CD8-positive, alpha-beta memory T cell (primary cell): ENCODE measurements at regions not wholly inside any gene's neighbourhood (a gene's known extent, or its start where the extent isn't known, plus 50 kb on each side); places are given as distances from the start of the nearest gene placed in this dataset.

Source experiments
- CTCF ChIA-PET: fragments of 350-600 bp; sonication (Branson Sonifier 250); formaldehyde crosslinking; loops from one replicate; lab custom pipeline; 2021; ENCODE audit warnings: antibody characterized with exemption; lab: Charles Lee
- POLR2A ChIA-PET: fragments of 350-600 bp; sonication (Branson Sonifier 250); formaldehyde crosslinking; loops from one replicate; lab custom pipeline; 2021; ENCODE audit warnings: antibody characterized with exemption; lab: Charles Lee
- DNase-seq, 5 donors: peaks; one replicate each; pipeline versions ENCODE4 v3.0.0 to v3.0.0-alpha.2; 2020 to 2022; ENCODE audit warnings: mixed read lengths in 1 of 5
- H3K27ac ChIP-seq: one replicate; pipeline ENCODE4 v1.7.0; 2013; ENCODE audit warnings: low read depth, mild to moderate bottlenecking, low read length, moderate library complexity
- H3K27me3 ChIP-seq: 2 replicates; pipeline ENCODE4 v1.7.0; 2013; ENCODE audit warnings: low read length, mild to moderate bottlenecking; ENCODE audit not compliant: insufficient read depth, poor library complexity, severe bottlenecking
- H3K36me3 ChIP-seq: 2 replicates; pipeline ENCODE4 v1.7.0; 2013; ENCODE audit warnings: mild to moderate bottlenecking, low read length, moderate library complexity; ENCODE audit not compliant: insufficient read depth
- H3K4me1 ChIP-seq: 2 replicates; pipeline ENCODE4 v1.7.0; 2013; ENCODE audit warnings: mild to moderate bottlenecking, low read length, moderate library complexity; ENCODE audit not compliant: insufficient read depth
- H3K4me3 ChIP-seq: 2 replicates; pipeline ENCODE4 v1.7.0; 2013; ENCODE audit warnings: mild to moderate bottlenecking, low read length
- H3K9me3 ChIP-seq: 2 replicates; pipeline ENCODE4 v1.7.0; 2013; ENCODE audit warnings: mild to moderate bottlenecking, low read length
- H3K27ac Mint-ChIP-seq, 8 donors: one replicate each; pipeline ENCODE4 v1.8.0; 2020 to 2021; ENCODE audit warnings: mixed read lengths in 8 of 8, mild to moderate bottlenecking in 6 of 8, inconsistent platforms in 3 of 8, moderate library complexity in 3 of 8
- H3K27me3 Mint-ChIP-seq, 2 donors: one replicate each; pipeline ENCODE4 v1.8.0; 2020 to 2021; ENCODE audit warnings: mixed read lengths in 2 of 2, mild to moderate bottlenecking in 1 of 2, moderate library complexity in 1 of 2
- H3K36me3 Mint-ChIP-seq, 3 donors: one replicate each; pipeline ENCODE4 v1.8.0; 2020 to 2021; ENCODE audit warnings: mixed read lengths in 3 of 3, inconsistent platforms in 1 of 3, mild to moderate bottlenecking in 1 of 3
- H3K4me1 Mint-ChIP-seq, 3 donors: one replicate each; pipeline ENCODE4 v1.8.0; 2020 to 2021; ENCODE audit warnings: mixed read lengths in 3 of 3, inconsistent platforms in 1 of 3, mild to moderate bottlenecking in 1 of 3
- H3K4me3 Mint-ChIP-seq, 7 donors: one replicate each; pipeline ENCODE4 v1.8.0; 2020 to 2021; ENCODE audit warnings: mixed read lengths in 7 of 7, mild to moderate bottlenecking in 6 of 7, moderate library complexity in 4 of 7, inconsistent platforms in 2 of 7
- H3K9me3 Mint-ChIP-seq, 5 donors: one replicate each; pipeline ENCODE4 v1.8.0; 2020 to 2022; ENCODE audit warnings: mixed read lengths in 5 of 5, mild to moderate bottlenecking in 3 of 5, moderate library complexity in 2 of 5, inconsistent platforms in 1 of 5

- H3K4me3 Mint-ChIP-seq, result no peak overlapping the region
- no peak overlapping the region for H3K4me3 ChIP-seq
- H3K27me3 Mint-ChIP-seq, result no peaks in the 10 kb centered on the region
- no peaks in the 10 kb centered on the region for H3K9me3 ChIP-seq
- no peak overlapping the region for H3K27ac Mint-ChIP-seq
- CTCF ChIA-PET, result no interaction called here
- H3K27me3 ChIP-seq, result no peaks in the 10 kb centered on the region
- DNase-seq, result no peak
- H3K4me1 Mint-ChIP-seq, result no peaks in the 10 kb centered on the region
- H3K36me3 ChIP-seq, result no peaks in the 10 kb centered on the region
- H3K4me1 ChIP-seq, result no peaks in the 10 kb centered on the region
- H3K36me3 Mint-ChIP-seq, result peaks cover 0 to 1% (median 0%) of the 10 kb centered on the region in 3 donors
- POLR2A ChIA-PET, result no interaction called here
- no peak overlapping the region for H3K27ac ChIP-seq
- H3K9me3 Mint-ChIP-seq, result peaks cover 2 to 12% (median 3%) of the 10 kb centered on the region in 5 donors
These were observed 306.9 kb downstream of the JRKL start for GRCh38 chr11:96696731-96697130.

DNA sequence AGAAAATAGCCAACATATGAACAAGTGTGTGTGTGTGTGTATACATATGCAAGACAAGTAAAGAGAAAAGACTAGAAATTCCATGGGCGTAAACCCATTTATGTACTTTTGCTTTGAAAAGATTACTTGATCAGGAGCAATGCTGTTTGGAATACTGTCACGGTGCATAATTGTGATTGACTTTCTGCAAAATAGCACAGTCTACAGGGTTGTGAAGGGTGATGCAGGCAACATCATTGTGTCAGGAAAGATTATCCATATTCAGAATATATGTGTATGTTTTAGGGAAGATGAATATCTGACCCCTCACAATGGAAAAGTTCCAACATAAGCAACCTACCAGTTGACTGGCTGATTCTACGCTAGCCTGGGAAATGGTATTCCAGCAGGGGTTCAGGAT, 307.7 kb downstream of the JRKL start:
- H3K9me3 Mint-ChIP-seq, result peaks cover 2 to 12% (median 3%) of the 10 kb centered on the region in 5 donors
- H3K36me3 Mint-ChIP-seq, result peaks cover 0 to 1% (median 0%) of the 10 kb centered on the region in 3 donors
- H3K4me3 Mint-ChIP-seq, result no peak overlapping the region
- no peaks in the 10 kb centered on the region for H3K4me1 Mint-ChIP-seq
- H3K36me3 ChIP-seq, result no peaks in the 10 kb centered on the region
- H3K4me1 ChIP-seq, result no peaks in the 10 kb centered on the region
- no peaks in the 10 kb centered on the region for H3K9me3 ChIP-seq
- no peak overlapping the region for H3K27ac Mint-ChIP-seq
- CTCF ChIA-PET, result no interaction called here
- H3K27ac ChIP-seq, result no peak overlapping the region
- no peaks in the 10 kb centered on the region for H3K27me3 Mint-ChIP-seq
- no peak for DNase-seq
- H3K4me3 ChIP-seq, result no peak overlapping the region
- H3K27me3 ChIP-seq, result no peaks in the 10 kb centered on the region
- POLR2A ChIA-PET, result no interaction called here

- H3K27me3 Mint-ChIP-seq, result no peaks in the 10 kb centered on the region
- Histone ChIP-seq H3K36me3 (no peaks in the 10 kb centered on the region), H3K9me3 (no peaks in the 10 kb centered on the region), H3K27ac (no peak overlapping the region), H3K4me3 (no peak overlapping the region), H3K4me1 (no peaks in the 10 kb centered on the region), H3K27me3 (no peaks in the 10 kb centered on the region)
- CTCF ChIA-PET, result no interaction called here
- POLR2A ChIA-PET, result no interaction called here
- H3K36me3 Mint-ChIP-seq, result no peaks in the 10 kb centered on the region
- H3K9me3 Mint-ChIP-seq, result peaks cover 0 to 3% (median 2%) of the 10 kb centered on the region in 5 donors
- H3K4me1 Mint-ChIP-seq, result no peaks in the 10 kb centered on the region
- no peak overlapping the region for H3K4me3 Mint-ChIP-seq
- no peak for DNase-seq
- H3K27ac Mint-ChIP-seq, result no peak overlapping the region
These were observed 315.0 kb downstream of the JRKL start for GRCh38 chr11:96704847-96705246.

DNA sequence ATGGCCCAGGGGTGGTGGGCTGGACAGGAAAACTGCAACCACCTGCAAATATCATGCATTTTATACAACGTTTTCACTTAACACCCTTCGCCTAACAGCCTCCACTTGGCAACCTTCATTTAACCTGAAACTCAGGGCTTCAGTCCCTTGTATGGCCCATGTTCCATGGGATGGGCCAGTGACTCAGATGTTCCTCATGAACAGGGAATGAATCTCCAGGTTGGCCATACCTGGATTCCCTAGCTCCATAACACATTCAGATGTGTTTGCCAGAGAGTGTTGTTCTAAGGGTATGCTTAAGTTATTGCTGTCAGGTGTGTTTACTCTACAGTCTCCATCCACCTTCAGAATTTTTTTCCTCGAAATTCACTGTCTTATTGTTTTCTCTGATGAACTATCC, 316.9 kb downstream of the JRKL start:
- peaks cover 0 to 7% (median 1%) of the 10 kb centered on the region in 5 donors for H3K9me3 Mint-ChIP-seq
- H3K4me3 Mint-ChIP-seq, result no peak overlapping the region
- Histone ChIP-seq H3K9me3 (no peaks in the 10 kb centered on the region), H3K27ac (no peak overlapping the region), H3K27me3 (no peaks in the 10 kb centered on the region), H3K4me1 (no peaks in the 10 kb centered on the region), H3K36me3 (no peaks in the 10 kb centered on the region), H3K4me3 (no peak overlapping the region)
- no peaks in the 10 kb centered on the region for H3K27me3 Mint-ChIP-seq
- ChIA-PET POLR2A (no interaction called here), CTCF (no interaction called here)
- no peak overlapping the region for H3K27ac Mint-ChIP-seq
- H3K36me3 Mint-ChIP-seq, result no peaks in the 10 kb centered on the region
- no peak for DNase-seq
- H3K4me1 Mint-ChIP-seq, result no peaks in the 10 kb centered on the region

DNA sequence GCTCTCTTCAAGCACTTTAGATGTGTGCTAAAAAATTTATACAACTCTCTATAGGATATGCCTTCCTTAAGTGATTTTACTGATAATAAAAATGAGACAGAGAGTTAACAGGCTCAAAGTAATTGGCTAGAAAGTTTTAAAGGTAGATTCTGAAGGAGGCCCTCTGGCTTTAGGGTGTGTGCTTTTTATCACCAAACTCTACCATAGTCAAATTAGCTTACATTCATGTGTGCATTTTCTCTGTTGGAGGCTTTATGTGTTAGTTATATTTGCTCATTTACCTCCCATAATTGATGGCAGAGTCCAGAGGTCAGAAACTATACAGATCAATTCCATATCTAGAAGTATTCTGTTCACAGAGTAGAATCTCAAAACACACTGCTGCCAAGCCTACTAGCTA, 317.5 kb downstream of the JRKL start:
- Mint-ChIP-seq H3K9me3 (peaks cover 0 to 8% (median 0%) of the 10 kb centered on the region in 5 donors), H3K27ac (no peak overlapping the region), H3K36me3 (no peaks in the 10 kb centered on the region), H3K4me1 (no peaks in the 10 kb centered on the region), H3K27me3 (no peaks in the 10 kb centered on the region), H3K4me3 (no peak overlapping the region)
- Histone ChIP-seq H3K4me3 (no peak overlapping the region), H3K27ac (no peak overlapping the region), H3K9me3 (no peaks in the 10 kb centered on the region), H3K27me3 (no peaks in the 10 kb centered on the region), H3K36me3 (no peaks in the 10 kb centered on the region), H3K4me1 (no peaks in the 10 kb centered on the region)
- ChIA-PET CTCF (no interaction called here), POLR2A (no interaction called here)
- no peak for DNase-seq

- Histone ChIP-seq H3K4me3 (no peak overlapping the region), H3K27ac (no peak overlapping the region), H3K4me1 (no peaks in the 10 kb centered on the region), H3K9me3 (no peaks in the 10 kb centered on the region), H3K36me3 (no peaks in the 10 kb centered on the region), H3K27me3 (no peaks in the 10 kb centered on the region)
- CTCF ChIA-PET, result no interaction called here
- H3K36me3 Mint-ChIP-seq, result no peaks in the 10 kb centered on the region
- POLR2A ChIA-PET, result no interaction called here
- peaks cover 0 to 11% (median 0%) of the 10 kb centered on the region in 5 donors for H3K9me3 Mint-ChIP-seq
- H3K4me1 Mint-ChIP-seq, result no peaks in the 10 kb centered on the region
- no peak for DNase-seq
- H3K4me3 Mint-ChIP-seq, result no peak overlapping the region
- H3K27me3 Mint-ChIP-seq, result no peaks in the 10 kb centered on the region
- H3K27ac Mint-ChIP-seq, result no peak overlapping the region
These were observed 318.5 kb downstream of the JRKL start for GRCh38 chr11:96708219-96708878.

GRCh38 chr11:96713301-96713700, 323.5 kb downstream of the JRKL start:
- POLR2A ChIA-PET, result no interaction called here
- H3K9me3 Mint-ChIP-seq, result peaks cover 0 to 12% (median 0%) of the 10 kb centered on the region in 5 donors

DNA sequence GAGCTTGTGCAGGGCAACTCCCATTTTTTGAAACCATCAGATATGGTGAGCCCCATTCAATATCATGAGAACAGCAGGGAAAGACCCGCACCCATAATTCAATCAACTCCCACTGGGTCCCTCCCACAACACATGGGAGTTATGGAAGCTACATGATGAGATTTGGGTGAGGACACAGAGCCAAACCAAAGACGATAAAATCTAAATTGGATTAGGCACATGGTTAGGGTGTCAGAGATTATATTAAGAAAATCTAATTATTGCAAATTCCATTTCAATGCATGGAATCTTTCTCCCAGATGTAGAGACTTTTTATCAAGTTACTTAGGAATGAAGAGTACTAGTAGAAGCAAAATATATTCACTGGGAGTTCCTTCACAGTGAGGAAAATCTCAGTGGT, 324.9 kb downstream of the JRKL start:
- H3K4me1 ChIP-seq, result no peaks in the 10 kb centered on the region
- Mint-ChIP-seq H3K4me3 (no peak overlapping the region), H3K4me1 (no peaks in the 10 kb centered on the region)

More at GRCh38 chr11:96713301-96713700, 323.5 kb downstream of the JRKL start:
- Mint-ChIP-seq H3K4me1 (no peaks in the 10 kb centered on the region), H3K4me3 (no peak overlapping the region), H3K27ac (no peak overlapping the region), H3K27me3 (no peaks in the 10 kb centered on the region), H3K36me3 (no peaks in the 10 kb centered on the region)
- Histone ChIP-seq H3K9me3 (no peaks in the 10 kb centered on the region), H3K4me1 (no peaks in the 10 kb centered on the region), H3K27ac (no peak overlapping the region), H3K27me3 (no peaks in the 10 kb centered on the region), H3K36me3 (no peaks in the 10 kb centered on the region), H3K4me3 (no peak overlapping the region)
- no peak for DNase-seq
- CTCF ChIA-PET, result no interaction called here

More for the DNA sequence above, 324.9 kb downstream of the JRKL start:
- no peaks in the 10 kb centered on the region for H3K36me3 ChIP-seq
- no peaks in the 10 kb centered on the region for H3K27me3 Mint-ChIP-seq
- H3K27ac ChIP-seq, result no peak overlapping the region
- peaks cover 0 to 12% (median 2%) of the 10 kb centered on the region in 5 donors for H3K9me3 Mint-ChIP-seq
- H3K9me3 ChIP-seq, result no peaks in the 10 kb centered on the region
- no peaks in the 10 kb centered on the region for H3K27me3 ChIP-seq
- no peak for DNase-seq
- no peak overlapping the region for H3K27ac Mint-ChIP-seq
- no peaks in the 10 kb centered on the region for H3K36me3 Mint-ChIP-seq
- ChIA-PET POLR2A (no interaction called here), CTCF (no interaction called here)
- H3K4me3 ChIP-seq, result no peak overlapping the region
